Fibroblast of lung (primary cell): ENCODE measurements at regions not wholly inside any gene's neighbourhood (a gene's known extent, or its start where the extent isn't known, plus 50 kb on each side); places are given as distances from the start of the nearest gene placed in this dataset.

Experiments used
- EZH2 ChIP-seq: IDR thresholded peaks from 2 replicates; pipeline ENCODE4 v1.5.1; 2012; ENCODE audit warnings: low read length, control low read depth, mild to moderate bottlenecking; ENCODE audit errors: missing control alignments
- TF ChIP-seq, protein P1 (sequence below), 2 donors: IDR thresholded peaks in 1 of 2; conservative IDR thresholded peaks in 1 of 2; 1 replicate in 1 of 2; 2 replicates in 1 of 2; pipeline ENCODE4 v1.5.1; 2011 to 2012; ENCODE audit warnings: low read length in 2 of 2, control low read depth in 1 of 2, inconsistent platforms in 1 of 2, low read depth in 1 of 2, mild to moderate bottlenecking in 1 of 2

- TF ChIP-seq, protein P1, sequence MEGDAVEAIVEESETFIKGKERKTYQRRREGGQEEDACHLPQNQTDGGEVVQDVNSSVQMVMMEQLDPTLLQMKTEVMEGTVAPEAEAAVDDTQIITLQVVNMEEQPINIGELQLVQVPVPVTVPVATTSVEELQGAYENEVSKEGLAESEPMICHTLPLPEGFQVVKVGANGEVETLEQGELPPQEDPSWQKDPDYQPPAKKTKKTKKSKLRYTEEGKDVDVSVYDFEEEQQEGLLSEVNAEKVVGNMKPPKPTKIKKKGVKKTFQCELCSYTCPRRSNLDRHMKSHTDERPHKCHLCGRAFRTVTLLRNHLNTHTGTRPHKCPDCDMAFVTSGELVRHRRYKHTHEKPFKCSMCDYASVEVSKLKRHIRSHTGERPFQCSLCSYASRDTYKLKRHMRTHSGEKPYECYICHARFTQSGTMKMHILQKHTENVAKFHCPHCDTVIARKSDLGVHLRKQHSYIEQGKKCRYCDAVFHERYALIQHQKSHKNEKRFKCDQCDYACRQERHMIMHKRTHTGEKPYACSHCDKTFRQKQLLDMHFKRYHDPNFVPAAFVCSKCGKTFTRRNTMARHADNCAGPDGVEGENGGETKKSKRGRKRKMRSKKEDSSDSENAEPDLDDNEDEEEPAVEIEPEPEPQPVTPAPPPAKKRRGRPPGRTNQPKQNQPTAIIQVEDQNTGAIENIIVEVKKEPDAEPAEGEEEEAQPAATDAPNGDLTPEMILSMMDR (conservative IDR thresholded peaks at IDR 0.05 in 1 of 2, IDR thresholded peaks at IDR 0.05 in 1 of 2; ENCODE audit: low read depth in 1 of 2, low read length in 2 of 2), result no peak
- TF ChIP-seq EZH2, result no peak
Measured at GRCh38 chr1:234907208-234907939, 221.3 kb downstream of the TOMM20 start.
